ENCODE measurements at regions not wholly inside any gene's neighbourhood (a gene's known extent, or its start where the extent isn't known, plus 50 kb on each side); places are given as distances from the start of the nearest gene placed in this dataset.

- no peak for DNase-seq (ENCODE audit: low read depth)
Observed at GRCh38 chr1:209473025-209473424, 110.5 kb upstream of the CAMK1G start.

DNA sequence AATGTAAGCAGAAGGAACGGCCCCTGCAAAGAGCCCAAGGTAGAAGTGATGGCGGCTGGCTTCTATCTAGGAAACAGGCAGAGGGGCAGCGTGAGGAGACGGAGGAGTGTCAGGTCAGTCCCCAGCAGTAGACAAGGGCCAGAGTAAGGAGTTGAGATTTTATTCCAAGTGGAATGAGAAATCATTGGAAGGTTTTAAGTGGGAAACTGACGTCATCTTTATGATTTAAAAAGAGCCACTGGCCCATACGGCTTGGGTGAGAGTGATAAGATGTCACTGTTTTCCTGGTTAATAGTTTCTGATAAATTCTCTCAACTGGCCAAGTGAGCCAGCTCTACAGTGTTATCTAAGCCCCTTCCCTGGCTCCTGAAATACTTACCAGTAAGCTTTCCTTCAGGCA, 103.2 kb upstream of the CAMK1G start:
- no peak for DNase-seq (ENCODE audit: low read depth)

DNA sequence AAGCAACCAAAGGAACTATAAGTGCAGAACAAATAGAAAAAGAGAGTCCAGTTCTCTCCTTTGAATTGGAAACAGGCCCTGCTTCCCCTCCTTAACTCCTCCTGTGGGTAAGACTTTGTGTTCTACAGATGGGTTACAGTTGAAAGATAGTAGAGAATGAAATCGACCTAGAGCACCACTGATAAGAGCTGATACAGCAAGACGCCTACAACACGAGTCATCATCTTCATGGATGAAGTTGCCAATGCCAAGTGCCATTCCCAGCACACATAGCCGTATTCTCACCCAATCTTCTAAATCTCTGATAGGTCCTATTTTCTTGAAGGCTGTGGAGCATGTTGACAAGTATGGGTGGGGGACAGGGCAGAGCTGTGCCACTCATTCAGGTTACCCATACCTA, 99.8 kb upstream of the CAMK1G start:
- DNase-seq (ENCODE audit: low read depth): no peak

DNA sequence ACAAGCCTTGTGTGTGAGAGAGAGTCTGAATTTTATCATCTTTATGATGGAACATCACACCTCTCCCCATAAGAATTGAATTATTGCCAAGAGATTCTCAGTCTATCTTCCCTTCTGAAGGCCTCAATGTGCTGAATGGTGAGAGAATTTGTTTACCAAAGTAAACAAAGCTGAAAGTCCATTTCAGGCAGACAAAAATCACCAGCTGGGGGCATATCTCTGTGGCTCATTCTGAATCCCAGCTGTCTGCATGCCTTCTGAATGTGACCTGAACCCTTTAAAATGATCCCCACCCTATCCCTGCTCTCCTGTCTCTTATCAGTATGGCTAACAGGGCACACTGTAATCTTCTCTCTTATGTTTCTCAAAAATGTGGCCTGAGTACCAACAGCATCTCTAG, 99.1 kb upstream of the CAMK1G start:
- no peak for DNase-seq (ENCODE audit: low read depth)

DNA sequence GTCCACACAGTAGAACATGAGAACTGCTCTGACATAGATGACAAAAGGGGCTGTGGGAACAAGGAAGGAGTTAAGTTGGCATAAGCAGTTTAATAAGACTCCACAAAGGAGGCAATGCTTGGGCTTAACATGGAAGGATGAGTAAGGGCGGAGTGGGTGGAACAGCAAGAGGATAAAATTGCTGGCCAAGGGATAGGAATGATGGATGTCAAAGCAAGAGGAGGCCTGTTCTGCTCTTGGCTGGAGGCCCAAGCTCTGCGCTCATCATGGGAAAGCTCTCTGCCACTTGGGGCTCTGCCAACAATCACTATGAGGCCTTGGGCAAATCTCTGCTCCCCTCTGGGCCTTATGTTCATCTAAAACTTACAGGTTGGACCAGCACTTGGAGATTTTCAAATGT, 98.3 kb upstream of the CAMK1G start:
- no peak for DNase-seq (ENCODE audit: low read depth)

GRCh38 chr1:209485751-209486150, 97.8 kb upstream of the CAMK1G start:
- DNase-seq (ENCODE audit: low read depth): no peak

DNA sequence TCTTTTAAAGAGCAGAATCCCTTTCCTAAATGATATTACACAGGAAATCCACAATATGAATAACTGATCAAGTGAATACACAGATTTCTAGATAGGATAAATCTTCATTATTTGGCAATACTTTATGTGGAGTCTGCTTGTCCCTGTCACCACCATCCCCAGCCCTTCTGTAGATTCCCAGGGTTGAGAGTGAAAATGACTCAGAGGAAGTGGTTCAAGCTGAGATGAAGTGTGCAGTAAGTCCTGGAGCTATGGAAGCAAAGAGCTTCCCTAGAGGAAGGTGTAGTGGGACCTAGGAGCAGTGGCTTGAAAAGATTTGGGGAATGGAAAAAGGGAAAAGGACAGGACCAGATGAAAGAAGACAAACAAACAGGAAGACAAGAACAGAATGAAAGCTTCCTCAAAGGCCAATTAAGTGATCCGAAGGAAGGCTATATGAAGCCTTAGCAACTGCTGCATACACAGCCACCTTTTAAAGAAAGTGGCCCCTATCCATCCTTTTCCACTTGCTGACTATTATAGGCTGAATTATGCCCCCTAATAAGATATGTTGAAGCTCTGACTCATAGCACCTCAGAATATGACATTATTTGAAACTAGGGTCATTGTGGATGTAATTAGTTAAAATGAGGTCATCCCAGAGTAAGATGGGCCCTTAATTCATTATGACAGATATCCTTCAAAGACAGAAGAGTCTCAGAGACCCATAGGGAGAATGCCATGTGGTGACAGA, 96.5 kb upstream of the CAMK1G start:
- DNase-seq (ENCODE audit: low read depth): no peak

GRCh38 chr1:209490013-209490412, 93.5 kb upstream of the CAMK1G start:
- DNase-seq (ENCODE audit: low read depth): no peak

- no peak for DNase-seq (ENCODE audit: low read depth)
Observed at GRCh38 chr1:209491031-209491430, 92.5 kb upstream of the CAMK1G start.

DNA sequence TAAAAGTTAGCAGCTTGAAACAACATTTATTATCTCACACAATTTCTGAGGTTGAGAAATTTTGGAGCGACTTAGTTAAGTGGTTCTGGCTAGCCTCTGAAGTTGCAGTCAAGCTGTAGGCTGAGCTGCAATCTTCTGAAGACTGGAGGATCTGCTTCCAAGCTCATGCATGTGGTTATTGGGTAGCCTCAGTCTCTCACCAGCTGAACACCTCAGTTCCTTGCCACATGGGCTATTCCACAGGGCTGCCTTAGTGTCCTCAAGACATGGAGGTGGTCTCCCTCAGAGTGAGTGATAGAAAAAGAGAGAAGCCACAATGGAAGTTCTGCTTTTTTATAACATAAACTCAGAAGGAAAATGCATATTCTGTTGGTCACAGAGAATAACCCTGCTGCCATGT, 92.0 kb upstream of the CAMK1G start:
- DNase-seq (ENCODE audit: low read depth): no peak

GRCh38 chr1:209491897-209492296, 91.6 kb upstream of the CAMK1G start:
- no peak for DNase-seq (ENCODE audit: low read depth)

DNA sequence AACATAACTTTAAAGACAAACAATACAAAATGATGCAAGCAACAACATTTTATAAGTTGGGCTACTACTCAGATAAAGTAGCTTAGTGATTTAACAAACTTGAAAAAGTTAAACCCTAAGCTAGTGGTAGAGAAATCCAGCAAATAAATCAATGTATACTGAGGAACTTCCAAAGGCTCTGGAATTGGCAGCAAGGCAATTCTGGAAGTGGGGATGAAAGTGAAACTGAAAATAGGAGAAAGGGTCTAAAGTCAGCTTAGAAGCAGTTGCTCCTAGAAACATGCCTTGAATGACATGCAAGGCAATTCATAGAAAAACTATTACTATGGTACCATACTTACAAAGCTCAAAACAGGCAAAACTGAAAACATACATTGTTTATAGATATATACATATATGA, 90.0 kb upstream of the CAMK1G start:
- DNase-seq (ENCODE audit: low read depth): no peak

DNA sequence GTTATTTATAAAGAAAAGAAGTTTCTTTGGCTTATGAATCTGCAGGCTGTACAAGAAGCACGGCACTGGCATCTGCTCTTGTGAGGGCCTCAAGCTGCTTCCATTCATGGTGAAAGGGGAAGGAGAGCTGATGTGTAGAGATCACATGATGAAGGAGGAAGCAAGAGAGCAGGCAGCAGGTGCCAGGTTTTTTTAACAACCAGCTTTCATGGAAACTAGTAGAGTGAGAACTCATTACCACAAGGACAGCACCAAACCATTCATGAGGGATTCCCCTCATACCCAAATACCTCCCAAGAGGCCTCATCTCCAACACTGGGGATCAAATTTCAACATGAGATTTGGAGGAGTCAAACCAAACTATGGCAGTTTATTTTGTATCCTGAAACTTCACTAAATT, 85.8 kb upstream of the CAMK1G start:
- DNase-seq (ENCODE audit: low read depth): no peak

- DNase-seq (ENCODE audit: low read depth): no peak
Observed at GRCh38 chr1:209500993-209501392, 82.5 kb upstream of the CAMK1G start.

GRCh38 chr1:209503196-209503595, 80.3 kb upstream of the CAMK1G start:
- no peak for DNase-seq (ENCODE audit: low read depth)

GRCh38 chr1:209504571-209504970, 78.9 kb upstream of the CAMK1G start:
- no peak for DNase-seq (ENCODE audit: low read depth)

GRCh38 chr1:209505044-209505443, 78.5 kb upstream of the CAMK1G start:
- DNase-seq (ENCODE audit: low read depth): no peak

- DNase-seq (ENCODE audit: low read depth): no peak
Observed at GRCh38 chr1:209506101-209506500, 77.4 kb upstream of the CAMK1G start.

DNA sequence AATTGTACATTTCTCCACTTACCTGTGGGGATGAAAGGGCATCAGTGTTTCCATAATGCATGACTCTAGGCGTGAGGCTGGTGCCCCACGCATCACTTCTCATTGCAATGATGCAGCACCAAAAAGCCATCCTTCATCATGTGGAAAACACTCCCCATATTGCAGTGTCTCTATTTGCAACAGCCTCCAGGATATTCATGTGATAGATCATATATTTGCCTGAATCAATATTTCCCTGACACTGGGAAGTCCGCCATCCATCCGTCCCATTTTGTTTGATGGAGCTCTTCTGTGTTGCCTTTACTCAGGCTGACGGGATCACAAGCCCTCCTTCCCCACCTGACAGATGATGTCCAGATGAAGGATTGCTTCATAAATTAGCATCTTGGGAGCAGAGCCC, 74.5 kb upstream of the CAMK1G start:
- no peak for DNase-seq (ENCODE audit: low read depth)

- DNase-seq (ENCODE audit: low read depth): no peak
Observed at GRCh38 chr1:209510063-209510462, 73.5 kb upstream of the CAMK1G start.

DNA sequence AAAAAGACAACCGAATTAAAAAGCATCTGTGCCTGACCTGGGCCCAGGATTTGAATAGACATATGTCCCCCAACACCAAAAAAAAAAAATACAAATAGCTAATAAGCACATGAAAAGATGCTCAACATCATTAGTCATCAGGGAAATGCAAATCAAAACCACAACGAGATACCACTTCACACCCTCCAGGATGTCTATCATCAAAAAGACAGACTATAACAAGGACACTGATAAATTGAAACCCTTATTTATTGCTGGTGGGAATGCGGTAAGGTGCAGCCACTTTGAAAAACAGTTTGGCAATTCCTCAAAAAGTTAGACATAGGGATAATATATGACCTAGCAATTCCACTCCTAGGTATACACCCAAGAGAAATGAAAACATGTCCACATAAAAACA, 72.3 kb upstream of the CAMK1G start:
- DNase-seq (ENCODE audit: low read depth): no peak

GRCh38 chr1:209512821-209513220, 70.7 kb upstream of the CAMK1G start:
- no peak for DNase-seq (ENCODE audit: low read depth)

GRCh38 chr1:209513226-209513625, 70.3 kb upstream of the CAMK1G start:
- no peak for DNase-seq (ENCODE audit: low read depth)
